ENCODE measurements at regions not wholly inside any gene's neighbourhood (a gene's known extent, or its start where the extent isn't known, plus 50 kb on each side); places are given as distances from the start of the nearest gene placed in this dataset.
A peak's percentile ranks its signal among the peaks of the same experiment; 100 is the strongest.

- no peak for DNase-seq (ENCODE audit: low read depth)
- TF ChIP-seq CTCF (conservative IDR thresholded peaks at IDR 0.05; ENCODE audit: low read depth, low read length), result no peak
- H3K4me3 ChIP-seq (ENCODE audit: low read depth, low read length), result no peak overlapping the region
These were observed 431.6 kb downstream of the DTWD2 start for GRCh38 chr5:118556792-118557191.

DNA sequence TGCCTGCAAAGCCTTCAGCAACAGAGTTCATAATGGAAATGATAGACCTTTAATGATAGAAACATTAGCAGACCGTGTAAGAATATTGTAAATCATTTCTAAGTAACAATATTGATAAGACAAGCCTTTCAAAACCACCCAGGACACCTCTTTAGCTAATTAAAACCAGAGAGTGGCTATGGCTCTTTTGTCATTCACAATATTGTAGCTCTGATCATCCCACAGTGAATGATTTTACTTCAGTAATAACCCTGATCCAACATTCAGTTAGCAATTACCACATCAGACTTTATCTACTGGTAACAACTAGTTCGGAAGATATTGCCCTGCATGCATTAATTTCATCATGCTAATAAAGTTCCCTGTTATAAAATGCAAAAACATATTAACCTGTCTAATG, 432.6 kb downstream of the DTWD2 start:
- DNase-seq (ENCODE audit: low read depth), result no peak
- TF ChIP-seq CTCF (conservative IDR thresholded peaks at IDR 0.05; ENCODE audit: low read depth, low read length), result no peak
- no peak overlapping the region for H3K4me3 ChIP-seq (ENCODE audit: low read depth, low read length)

- TF ChIP-seq CTCF (conservative IDR thresholded peaks at IDR 0.05; ENCODE audit: low read depth, low read length), result no peak
- no peak overlapping the region for H3K4me3 ChIP-seq (ENCODE audit: low read depth, low read length)
- DNase-seq (ENCODE audit: low read depth), result no peak
These were observed 433.4 kb downstream of the DTWD2 start for GRCh38 chr5:118554981-118555380.

DNA sequence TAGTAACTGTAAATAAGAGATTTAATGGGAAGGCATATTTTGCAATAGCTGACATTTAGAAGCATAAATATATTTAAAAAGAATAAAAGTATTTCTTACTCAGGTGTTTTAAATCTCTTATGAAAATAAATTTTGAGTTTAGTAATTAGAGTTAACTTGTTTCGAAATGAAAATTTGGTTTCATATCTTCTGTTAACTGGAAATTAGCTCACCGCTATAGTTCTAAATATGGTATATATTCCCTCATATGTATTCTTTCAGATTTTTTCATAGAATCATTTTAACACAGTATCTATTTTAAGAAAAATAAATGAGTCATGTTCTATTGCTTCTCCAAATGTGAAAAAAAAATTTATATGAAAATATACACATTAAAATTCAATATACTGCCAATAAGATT, 434.1 kb downstream of the DTWD2 start:
- no peak for TF ChIP-seq CTCF (conservative IDR thresholded peaks at IDR 0.05; ENCODE audit: low read depth, low read length)
- no peak for DNase-seq (ENCODE audit: low read depth)
- no peak overlapping the region for H3K4me3 ChIP-seq (ENCODE audit: low read depth, low read length)

- TF ChIP-seq CTCF (conservative IDR thresholded peaks at IDR 0.05; ENCODE audit: low read depth, low read length), result no peak
- peak; percentile 3 for DNase-seq (ENCODE audit: low read depth)
These were observed 434.7 kb downstream of the DTWD2 start for GRCh38 chr5:118553662-118554061.

DNA sequence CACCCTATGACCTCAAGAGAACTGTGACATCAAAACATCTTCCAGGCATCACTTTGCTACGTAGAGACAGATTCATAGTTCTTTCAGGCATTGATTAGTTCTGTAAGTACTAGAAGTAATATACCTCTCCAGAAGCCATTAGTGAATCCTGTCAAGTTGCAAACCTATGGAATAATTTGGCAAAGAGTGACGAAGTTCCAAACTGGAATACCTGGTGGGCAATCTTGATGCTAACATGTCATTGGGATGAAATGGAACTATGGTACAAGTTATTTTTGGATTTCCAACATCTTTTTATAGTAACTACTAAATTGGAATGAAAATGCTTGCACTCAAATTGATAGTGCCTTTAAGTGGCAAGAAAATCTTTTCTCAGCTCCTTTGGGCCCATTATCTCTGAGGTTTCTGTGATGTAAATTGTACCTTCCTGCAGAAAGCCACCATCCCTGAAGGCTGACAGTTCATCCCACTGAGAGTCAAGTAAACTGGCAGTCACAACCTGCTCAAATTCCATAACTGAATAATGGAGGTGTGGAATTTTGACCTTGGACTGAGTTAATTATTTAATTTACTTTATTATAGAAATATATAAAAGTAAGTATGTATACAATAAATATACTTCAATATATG, 435.5 kb downstream of the DTWD2 start:
- H3K4me3 ChIP-seq (ENCODE audit: low read depth, low read length), result no peak overlapping the region
- TF ChIP-seq CTCF (conservative IDR thresholded peaks at IDR 0.05; ENCODE audit: low read depth, low read length), result no peak
- DNase-seq (ENCODE audit: low read depth), result no peak

More at GRCh38 chr5:118553662-118554061, 434.7 kb downstream of the DTWD2 start:
- H3K4me3 ChIP-seq (ENCODE audit: low read depth, low read length), result no peak overlapping the region

GRCh38 chr5:118552146-118552545, 436.2 kb downstream of the DTWD2 start:
- TF ChIP-seq CTCF (conservative IDR thresholded peaks at IDR 0.05; ENCODE audit: low read depth, low read length), result no peak
- H3K4me3 ChIP-seq (ENCODE audit: low read depth, low read length), result no peak overlapping the region
- no peak for DNase-seq (ENCODE audit: low read depth)
